GM12878 (cell line): ENCODE measurements at regions not wholly inside any gene's neighbourhood (a gene's known extent, or its start where the extent isn't known, plus 50 kb on each side); places are given as distances from the start of the nearest gene placed in this dataset.
"Not testable (repeated sequence)": the region's sequence is repeated elsewhere in the genome, so short reads cannot be mapped to it uniquely, and the experiment has no call there.

Experiments used
- ATAC-seq: fragments of 200-7000 bp; cut with Tn5 transposase; 3 replicates; pipeline ENCODE4 v1.9.1; 2020; ENCODE audit warnings: mild to moderate bottlenecking, moderate library complexity
- BruUV-seq: library from RNA; stranded (reverse); fragments of 400-500 nt; replicated peaks from 2 replicates; lab custom pipeline; 2021; lab: Mats Ljungman, UMichigan
- CTCF ChIA-PET: fragments of 300-600 bp; sonication (Branson Sonifier 250); formaldehyde crosslinking; extraction: SDS; loops from one replicate; lab custom pipeline; 2021; ENCODE audit warnings: inconsistent platforms; lab: Yijun Ruan, JAX
- POLR2A ChIA-PET: fragments of 350-600 bp; formaldehyde crosslinking; extraction: SDS; loops from one replicate; lab custom pipeline; 2021; ENCODE audit warnings: inconsistent platforms; lab: Charles Lee
- RAD21 ChIA-PET: fragments of 300-600 bp; sonication (Branson Sonifier 250); formaldehyde crosslinking; loops from one replicate; lab custom pipeline; 2023; ENCODE audit warnings: antibody characterized with exemption; ENCODE audit not compliant: unreplicated experiment; lab: Charles Lee
- SMC1A ChIA-PET: fragments of 300-600 bp; sonication (Branson Sonifier 250); formaldehyde crosslinking; loops from one replicate; lab custom pipeline; 2023; ENCODE audit not compliant: unreplicated experiment, uncharacterized antibody; lab: Charles Lee
- DNase-seq: peaks from one replicate; pipeline ENCODE4 v3.0.0-alpha.2; 2011; ENCODE audit warnings: low read depth, low spot score
- FAIRE-seq: peaks from 3 replicates; lab custom pipeline; 2011; peaks lifted over from hg19 to GRCh38; lab: Jason Lieb, UNC
- H2AFZ ChIP-seq: 2 replicates; pipeline ENCODE4 v1.6.0; 2011; ENCODE audit warnings: low read depth, low read length, control low read depth; ENCODE audit not compliant: control insufficient read depth
- H3K27ac ChIP-seq: 2 replicates; pipeline ENCODE4 v1.5.1; 2011; ENCODE audit warnings: control low read depth; ENCODE audit not compliant: control insufficient read depth, insufficient read depth
- H3K27me3 ChIP-seq, 2 experiments: replicated peaks in 1 of 2; 2 replicates each; pipeline versions ENCODE4 v1.6.0 to v1.6.1; 2011; ENCODE audit warnings: low read length in 1 of 2; ENCODE audit not compliant: control insufficient read depth in 2 of 2, insufficient read depth in 2 of 2
- H3K36me3 ChIP-seq, 2 experiments: 2 replicates each; pipeline ENCODE4 v1.5.1; 2011; ENCODE audit warnings: low read length in 1 of 2; ENCODE audit not compliant: control insufficient read depth in 2 of 2, insufficient read depth in 2 of 2
- H3K4me1 ChIP-seq: 2 replicates; pipeline ENCODE4 v1.6.1; 2011; ENCODE audit warnings: mild to moderate bottlenecking, low read length, moderate library complexity, mixed read lengths; ENCODE audit not compliant: control insufficient read depth, insufficient read depth
- H3K4me2 ChIP-seq: 2 replicates; pipeline ENCODE4 v1.6.0; 2011; ENCODE audit warnings: control low read depth; ENCODE audit not compliant: control insufficient read depth, insufficient read depth
- H3K4me3 ChIP-seq: fragments of 200-600 bp; sonication (generic); 2 replicates; pipeline ENCODE4 v1.5.1; 2016
- H3K79me2 ChIP-seq: 2 replicates; pipeline ENCODE4 v1.6.0; 2011; ENCODE audit warnings: low read length; ENCODE audit not compliant: control insufficient read depth, insufficient read depth
- H3K9ac ChIP-seq: 2 replicates; pipeline ENCODE4 v1.8.0; 2011; ENCODE audit warnings: low read length, control low read depth, mixed read lengths; ENCODE audit not compliant: control insufficient read depth, insufficient read depth
- H3K9me3 ChIP-seq: replicated peaks from 3 replicates; pipeline ENCODE4 v1.5.1; 2011; ENCODE audit warnings: mild to moderate bottlenecking, low read length; ENCODE audit not compliant: control insufficient read depth, insufficient read depth
- H4K20me1 ChIP-seq: 2 replicates; pipeline ENCODE4 v1.6.0; 2011; ENCODE audit not compliant: control insufficient read depth, insufficient read depth
- WGBS: methylation state at CpG from one replicate; pipeline ENCODE4 v1.1.6; 2016; ENCODE audit warnings: low lambda C conversion rate; ENCODE audit not compliant: insufficient replicate concordance, insufficient coverage; ENCODE audit errors: missing lambda C conversion rate; 5-methylcytosine and 5-hydroxymethylcytosine counted together
- in situ Hi-C: fragments of 300-500 bp; cut with MboI; formaldehyde crosslinking; loops from 9 replicates; pipeline ENCODE4 v1.14.3; 2018; ENCODE audit warnings: mixed read lengths
- intact Hi-C: fragments of 100-400 bp; cut with micrococcal nuclease; formaldehyde crosslinking; loops from one replicate; pipeline ENCODE4 v1.14.2; 2022; ENCODE audit not compliant: unreplicated experiment

DNA sequence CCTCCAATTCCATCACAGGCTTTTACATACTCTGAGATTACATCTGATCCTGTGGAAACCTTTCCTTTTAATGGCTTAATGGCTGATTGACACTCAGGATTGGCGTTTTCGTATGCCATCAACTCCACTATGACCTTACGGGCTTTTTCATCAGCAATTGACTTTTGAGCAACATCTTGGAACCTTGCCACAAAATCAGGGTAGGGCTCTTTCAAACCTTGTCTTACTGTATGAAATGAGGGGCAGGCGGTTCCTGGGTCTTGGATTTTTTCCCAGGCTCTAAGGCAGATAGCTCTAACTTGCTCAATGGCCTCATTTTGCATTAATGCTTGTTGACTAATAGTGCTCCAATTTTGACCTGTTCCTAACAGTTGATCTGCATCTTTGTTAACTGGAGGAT, 250.9 kb upstream of the PRKCQ start:
- intact Hi-C loops, DNase-seq, SMC1A ChIA-PET, H3K27me3 ChIP-seq, H3K4me3 ChIP-seq, BruUV-seq, H3K27ac ChIP-seq, CTCF ChIA-PET, H3K4me2 ChIP-seq, H3K36me3 ChIP-seq, H2AFZ ChIP-seq, ATAC-seq, H3K9ac ChIP-seq, H3K79me2 ChIP-seq, RAD21 ChIA-PET, H3K4me1 ChIP-seq, POLR2A ChIA-PET, H3K9me3 ChIP-seq, FAIRE-seq, H4K20me1 ChIP-seq: not testable (repeated sequence)
- in situ Hi-C loops = loop anchor here (25.0 kb wide), 1 partner anchor 94 kb away; no protein-coding TSS in a partner anchor
- WGBS = 19% methylated on average over 4 of the region's 4 CpGs

GRCh38 chr10:6824793-6825192, 244.7 kb upstream of the PRKCQ start:
- DNase-seq, H3K4me3 ChIP-seq, H3K9ac ChIP-seq, SMC1A ChIA-PET, H3K36me3 ChIP-seq, RAD21 ChIA-PET, H3K4me2 ChIP-seq, H3K9me3 ChIP-seq, H3K4me1 ChIP-seq, intact Hi-C loops, CTCF ChIA-PET, FAIRE-seq, ATAC-seq, POLR2A ChIA-PET, H2AFZ ChIP-seq, BruUV-seq, H3K79me2 ChIP-seq, H3K27me3 ChIP-seq, H4K20me1 ChIP-seq, H3K27ac ChIP-seq: not testable (repeated sequence)
- 43% methylated on average over 3 of the region's 5 CpGs for WGBS
- in situ Hi-C loops = loop anchor here (25.0 kb wide), 1 partner anchor 87 kb away; no protein-coding TSS in a partner anchor
